GM12864 (cell line): ENCODE measurements at regions not wholly inside any gene's neighbourhood (a gene's known extent, or its start where the extent isn't known, plus 50 kb on each side); places are given as distances from the start of the nearest gene placed in this dataset.
"Not testable (repeated sequence)": the region's sequence is repeated elsewhere in the genome, so short reads cannot be mapped to it uniquely, and the experiment has no call there.

Experiments
- DNase-seq: peaks from one replicate; pipeline ENCODE4 v3.0.0-alpha.2; 2011; ENCODE audit warnings: low read depth
- H3K4me3 ChIP-seq: 2 replicates; pipeline ENCODE4 v1.5.1; 2011; ENCODE audit warnings: mild to moderate bottlenecking, low read depth, low read length, control low read depth
- CTCF ChIP-seq: IDR thresholded peaks from 2 replicates; pipeline ENCODE4 v1.5.1; 2011; ENCODE audit warnings: low read depth, mild to moderate bottlenecking, moderate library complexity, low read length, control low read depth, inconsistent platforms; ENCODE audit errors: missing control alignments

DNA sequence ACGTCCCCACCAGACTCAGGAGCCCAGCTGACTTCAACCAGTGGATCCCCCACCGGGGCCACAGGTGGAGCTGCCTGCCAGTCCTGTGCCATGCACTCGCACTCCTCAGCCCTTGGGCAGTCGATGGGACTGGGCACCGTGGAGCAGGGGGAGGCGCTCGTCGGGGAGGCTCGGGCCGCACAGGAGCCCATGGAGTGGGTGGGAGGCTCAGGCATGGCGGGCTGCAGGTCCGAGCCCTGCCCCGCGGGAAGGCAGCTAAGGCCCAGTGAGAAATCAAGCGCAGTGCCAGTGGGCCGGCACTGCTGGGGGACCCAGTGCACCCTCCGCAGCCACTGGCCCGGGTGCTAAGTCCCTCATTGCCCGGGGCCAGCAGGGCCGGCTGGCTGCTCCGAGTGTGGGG, 52.3 kb upstream of the LRRC30 start:
- H3K4me3 ChIP-seq, DNase-seq: not testable (repeated sequence)

- H3K4me3 ChIP-seq, result no peak overlapping the region
- peak; percentile 34 for TF ChIP-seq CTCF
- no peak for DNase-seq
Observed at GRCh38 chr18:7177116-7177744, 53.7 kb upstream of the LRRC30 start.

GRCh38 chr18:7174344-7175095, 56.4 kb upstream of the LRRC30 start:
- DNase-seq, result no peak
- no peak for TF ChIP-seq CTCF
- no peak overlapping the region for H3K4me3 ChIP-seq

GRCh38 chr18:7173216-7173615, 55.6 kb upstream of the LAMA1 start:
- no peak overlapping the region for H3K4me3 ChIP-seq
- no peak for DNase-seq
- no peak for TF ChIP-seq CTCF

DNA sequence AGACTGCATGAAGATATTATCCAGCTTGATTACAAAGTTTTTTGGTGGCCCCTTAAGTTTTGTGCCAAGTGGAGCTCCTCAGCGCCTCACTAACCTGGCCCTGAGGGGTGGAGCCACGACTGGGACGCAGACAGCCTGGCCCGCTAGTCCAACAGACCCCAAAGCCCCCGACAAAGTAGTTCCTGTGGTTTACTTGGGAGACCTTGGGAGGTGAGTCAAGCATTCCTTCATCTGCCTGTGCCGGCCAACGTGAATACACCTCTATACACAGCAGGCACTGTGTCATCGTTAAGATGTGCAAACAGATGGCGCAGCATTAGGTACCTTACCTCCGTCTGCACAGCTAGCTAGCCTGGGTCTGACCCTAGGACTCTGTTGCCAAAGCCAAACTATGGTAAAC, 55.0 kb upstream of the LAMA1 start:
- no peak overlapping the region for H3K4me3 ChIP-seq
- no peak for TF ChIP-seq CTCF
- DNase-seq, result no peak

GRCh38 chr18:7170292-7170691, 52.7 kb upstream of the LAMA1 start:
- no peak overlapping the region for H3K4me3 ChIP-seq
- DNase-seq, result no peak
- TF ChIP-seq CTCF, result no peak

DNA sequence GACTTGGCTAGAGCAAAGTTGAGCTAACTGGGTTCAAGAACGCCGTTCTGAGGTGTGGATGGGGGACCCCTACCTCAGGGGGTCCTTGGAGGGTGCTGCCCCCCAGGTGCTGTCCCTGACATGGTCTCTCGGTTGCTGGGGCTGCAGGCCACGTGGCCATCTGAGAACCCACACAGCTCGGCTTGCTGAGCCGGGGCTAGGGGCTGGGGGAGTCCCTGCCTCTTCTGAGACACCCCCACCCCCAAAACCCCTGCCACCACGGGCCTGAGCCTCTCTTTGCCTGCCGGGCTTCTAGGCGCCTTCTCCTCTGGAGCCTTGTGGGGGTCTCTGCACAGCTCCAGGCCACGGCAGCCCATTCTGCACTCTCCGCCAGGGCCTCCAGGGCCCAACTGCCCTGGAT, 52.0 kb upstream of the LAMA1 start:
- no peak for TF ChIP-seq CTCF
- no peak overlapping the region for H3K4me3 ChIP-seq
- no peak for DNase-seq
